ENCODE measurements at regions not wholly inside any gene's neighbourhood (a gene's known extent, or its start where the extent isn't known, plus 50 kb on each side); places are given as distances from the start of the nearest gene placed in this dataset.

DNA sequence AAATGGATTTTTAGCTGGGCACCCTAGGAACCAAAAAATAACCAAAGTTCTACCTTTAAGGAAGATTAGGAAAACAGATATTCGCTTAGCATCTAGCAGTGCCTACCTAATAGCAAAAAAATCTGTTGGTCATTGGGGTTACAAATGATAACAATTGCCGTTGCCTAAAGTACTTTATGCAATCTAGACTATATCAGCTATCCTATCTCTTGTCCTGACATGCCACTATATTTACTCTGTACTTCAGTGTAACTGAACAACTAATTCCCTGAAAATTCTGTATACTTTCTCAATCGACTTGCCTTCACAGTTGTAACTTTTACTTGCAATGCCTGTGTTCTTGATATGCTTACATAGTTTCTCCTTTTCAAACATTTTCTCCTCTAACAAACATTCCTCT, 282.9 kb upstream of the PCDH7 start:
- TF ChIP-seq, protein P1, sequence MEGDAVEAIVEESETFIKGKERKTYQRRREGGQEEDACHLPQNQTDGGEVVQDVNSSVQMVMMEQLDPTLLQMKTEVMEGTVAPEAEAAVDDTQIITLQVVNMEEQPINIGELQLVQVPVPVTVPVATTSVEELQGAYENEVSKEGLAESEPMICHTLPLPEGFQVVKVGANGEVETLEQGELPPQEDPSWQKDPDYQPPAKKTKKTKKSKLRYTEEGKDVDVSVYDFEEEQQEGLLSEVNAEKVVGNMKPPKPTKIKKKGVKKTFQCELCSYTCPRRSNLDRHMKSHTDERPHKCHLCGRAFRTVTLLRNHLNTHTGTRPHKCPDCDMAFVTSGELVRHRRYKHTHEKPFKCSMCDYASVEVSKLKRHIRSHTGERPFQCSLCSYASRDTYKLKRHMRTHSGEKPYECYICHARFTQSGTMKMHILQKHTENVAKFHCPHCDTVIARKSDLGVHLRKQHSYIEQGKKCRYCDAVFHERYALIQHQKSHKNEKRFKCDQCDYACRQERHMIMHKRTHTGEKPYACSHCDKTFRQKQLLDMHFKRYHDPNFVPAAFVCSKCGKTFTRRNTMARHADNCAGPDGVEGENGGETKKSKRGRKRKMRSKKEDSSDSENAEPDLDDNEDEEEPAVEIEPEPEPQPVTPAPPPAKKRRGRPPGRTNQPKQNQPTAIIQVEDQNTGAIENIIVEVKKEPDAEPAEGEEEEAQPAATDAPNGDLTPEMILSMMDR (IDR thresholded peaks at IDR 0.05), result no peak
- no peak for TF ChIP-seq POLR2A (IDR thresholded peaks at IDR 0.05)
- Histone ChIP-seq H3K27ac (no peak overlapping the region), H3K4me1 (no peaks in the 10 kb centered on the region), H3K9me3 (no peaks in the 10 kb centered on the region), H3K27me3 (no peaks in the 10 kb centered on the region), H3K4me3 (no peak overlapping the region), H3K36me3 (no peaks in the 10 kb centered on the region)
- DNase-seq, result no peak

DNA sequence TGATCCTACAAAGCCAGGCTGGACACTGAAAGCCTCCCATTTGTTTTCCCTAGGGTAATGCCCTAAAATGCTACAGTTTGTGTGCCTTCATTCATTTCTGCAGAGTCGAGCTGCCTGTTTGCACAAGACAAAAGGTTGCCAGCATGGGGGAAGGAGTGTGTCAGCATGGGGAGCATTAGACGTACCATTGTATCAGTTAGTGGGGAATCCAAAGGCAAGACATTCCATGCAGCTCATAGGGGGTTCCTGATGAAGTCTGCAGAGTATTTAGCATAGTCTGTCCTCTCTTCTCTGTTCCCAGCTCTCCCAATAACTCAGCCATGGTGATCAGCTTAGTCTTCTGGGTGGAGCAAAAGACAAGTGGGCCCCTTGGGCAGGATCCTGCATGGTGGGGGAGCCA, 276.9 kb upstream of the PCDH7 start:
- Histone ChIP-seq H3K27me3 (no peaks in the 10 kb centered on the region), H3K27ac (no peak overlapping the region), H3K9me3 (no peaks in the 10 kb centered on the region), H3K4me1 (no peaks in the 10 kb centered on the region), H3K4me3 (no peak overlapping the region), H3K36me3 (no peaks in the 10 kb centered on the region)
- TF ChIP-seq, protein P1 (IDR thresholded peaks at IDR 0.05), result no peak
- TF ChIP-seq POLR2A (IDR thresholded peaks at IDR 0.05), result no peak
- DNase-seq, result no peak

- no peaks in the 10 kb centered on the region for H3K9me3 ChIP-seq
- DNase-seq, result no peak
- no peak overlapping the region for H3K27ac ChIP-seq
- no peak for TF ChIP-seq POLR2A (IDR thresholded peaks at IDR 0.05)
- TF ChIP-seq, protein P1 (IDR thresholded peaks at IDR 0.05), result no peak
- no peaks in the 10 kb centered on the region for H3K27me3 ChIP-seq
- no peaks in the 10 kb centered on the region for H3K36me3 ChIP-seq
- H3K4me1 ChIP-seq, result no peaks in the 10 kb centered on the region
- no peak overlapping the region for H3K4me3 ChIP-seq
Measured at GRCh38 chr4:30450474-30450873, 269.7 kb upstream of the PCDH7 start.

- H3K4me3 ChIP-seq, result no peak overlapping the region
- no peaks in the 10 kb centered on the region for H3K4me1 ChIP-seq
- no peak overlapping the region for H3K27ac ChIP-seq
- no peaks in the 10 kb centered on the region for H3K27me3 ChIP-seq
- TF ChIP-seq POLR2A (IDR thresholded peaks at IDR 0.05), result no peak
- TF ChIP-seq, protein P1 (IDR thresholded peaks at IDR 0.05), result no peak
- no peaks in the 10 kb centered on the region for H3K36me3 ChIP-seq
- DNase-seq, result no peak
- H3K9me3 ChIP-seq, result no peaks in the 10 kb centered on the region
Measured at GRCh38 chr4:30454504-30454903, 265.7 kb upstream of the PCDH7 start.

- no peaks in the 10 kb centered on the region for H3K27me3 ChIP-seq
- no peaks in the 10 kb centered on the region for H3K36me3 ChIP-seq
- H3K9me3 ChIP-seq, result no peaks in the 10 kb centered on the region
- TF ChIP-seq POLR2A (IDR thresholded peaks at IDR 0.05), result no peak
- TF ChIP-seq, protein P1 (IDR thresholded peaks at IDR 0.05), result no peak
- no peaks in the 10 kb centered on the region for H3K4me1 ChIP-seq
- no peak overlapping the region for H3K27ac ChIP-seq
- DNase-seq, result no peak
- H3K4me3 ChIP-seq, result no peak overlapping the region
Measured at GRCh38 chr4:30456716-30457115, 263.5 kb upstream of the PCDH7 start.

GRCh38 chr4:30460818-30461217, 259.4 kb upstream of the PCDH7 start:
- H3K9me3 ChIP-seq, result no peaks in the 10 kb centered on the region
- TF ChIP-seq, protein P1 (IDR thresholded peaks at IDR 0.05), result no peak
- TF ChIP-seq POLR2A (IDR thresholded peaks at IDR 0.05), result no peak
- no peak for DNase-seq

More at GRCh38 chr4:30460818-30461217, 259.4 kb upstream of the PCDH7 start:
- no peak overlapping the region for H3K4me3 ChIP-seq
- H3K27me3 ChIP-seq, result no peaks in the 10 kb centered on the region
- no peak overlapping the region for H3K27ac ChIP-seq
- no peaks in the 10 kb centered on the region for H3K4me1 ChIP-seq
- no peaks in the 10 kb centered on the region for H3K36me3 ChIP-seq
